Stimulated activated CD8-positive, alpha-beta memory T cell treated with anti-CD3 and anti-CD28 coated beads, Interleukin-15, amount 100 ng/mL, for 48 hours (primary cell): ENCODE measurements at regions not wholly inside any gene's neighbourhood (a gene's known extent, or its start where the extent isn't known, plus 50 kb on each side); places are given as distances from the start of the nearest gene placed in this dataset.
"Not testable (repeated sequence)": the region's sequence is repeated elsewhere in the genome, so short reads cannot be mapped to it uniquely, and the experiment has no call there.

Experiments
- DNase-seq, 2 donors: peaks; one replicate each; pipeline ENCODE4 v3.0.0-alpha.2; 2020; ENCODE audit warnings: low read depth in 2 of 2

DNA sequence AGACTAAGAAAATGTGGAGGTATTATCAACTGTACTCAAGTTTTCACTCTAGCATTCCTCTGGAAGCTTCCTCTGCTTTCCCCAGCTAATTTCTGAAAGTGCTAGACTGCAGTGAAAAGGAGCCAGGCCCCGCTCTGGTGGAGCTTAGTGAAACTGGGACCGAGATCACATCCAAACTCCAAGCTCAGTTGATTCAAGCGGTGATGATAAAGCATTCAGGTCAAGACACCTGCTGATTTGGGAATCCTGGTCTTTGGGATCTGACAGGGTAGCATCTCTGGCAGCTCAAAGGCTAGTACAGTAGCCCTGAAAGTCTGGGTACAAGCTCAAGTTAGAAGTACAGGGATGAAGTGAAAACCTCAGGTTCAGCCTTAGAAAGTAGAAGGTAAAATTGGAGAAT, 120.2 kb upstream of the CRIM1 start:
- DNase-seq: no peak

DNA sequence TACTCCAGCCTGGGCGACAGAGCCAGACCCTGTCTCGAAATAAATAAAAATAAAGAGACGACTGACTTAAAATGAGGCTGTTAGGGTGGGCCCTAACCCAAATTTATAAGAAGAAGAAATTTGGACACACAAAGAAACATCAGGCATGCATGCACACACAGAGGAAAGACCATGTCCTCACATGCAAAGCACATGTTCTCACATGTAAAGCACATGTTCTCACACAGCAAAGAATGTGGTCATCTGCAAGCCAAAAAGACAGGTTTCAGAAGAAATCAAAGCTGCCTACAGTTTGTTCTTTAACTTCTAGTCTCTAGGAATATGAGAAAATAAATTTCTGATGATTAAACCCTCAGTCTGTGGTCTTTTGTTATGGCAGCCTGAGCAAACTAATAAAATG, 132.3 kb upstream of the CRIM1 start:
- no peak for DNase-seq

DNA sequence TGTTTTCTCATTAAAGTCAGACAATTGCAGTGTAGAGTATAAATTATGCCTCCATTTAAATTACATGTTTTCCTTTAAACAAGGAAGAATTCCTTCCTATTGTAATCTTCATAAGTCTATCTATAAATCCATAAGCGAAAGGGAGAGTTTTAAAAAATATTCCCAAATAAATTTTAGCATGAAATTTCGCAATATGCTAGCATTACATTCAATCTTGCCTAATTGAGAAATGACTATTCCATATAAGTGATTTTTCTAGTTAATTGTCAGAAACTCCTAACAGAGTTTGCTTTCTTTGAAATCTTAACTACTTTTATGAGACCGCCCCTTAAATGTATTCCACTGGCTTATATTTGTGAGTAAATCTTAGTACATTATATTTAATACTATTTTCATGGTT, 133.1 kb upstream of the CRIM1 start:
- DNase-seq: no peak

DNA sequence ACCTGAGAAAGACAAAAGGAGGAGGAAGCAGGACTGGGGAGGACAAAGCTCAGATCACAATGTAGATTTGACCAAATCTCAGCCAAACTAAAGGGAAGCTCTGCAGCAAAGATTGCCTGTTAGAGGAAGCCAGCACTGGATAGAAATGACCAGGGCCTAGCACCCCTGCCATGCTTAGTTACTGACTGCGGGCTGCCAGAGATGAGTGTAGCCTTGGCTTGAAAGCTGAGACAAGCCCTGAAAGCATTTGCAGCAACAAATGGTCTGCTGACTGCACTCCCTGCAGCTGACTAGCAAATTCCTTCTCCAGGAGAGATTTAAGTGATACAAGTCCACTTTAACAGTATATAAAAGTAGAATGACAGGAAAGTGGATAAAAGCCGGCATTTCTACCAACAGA, 140.9 kb upstream of the CRIM1 start:
- no peak for DNase-seq

DNA sequence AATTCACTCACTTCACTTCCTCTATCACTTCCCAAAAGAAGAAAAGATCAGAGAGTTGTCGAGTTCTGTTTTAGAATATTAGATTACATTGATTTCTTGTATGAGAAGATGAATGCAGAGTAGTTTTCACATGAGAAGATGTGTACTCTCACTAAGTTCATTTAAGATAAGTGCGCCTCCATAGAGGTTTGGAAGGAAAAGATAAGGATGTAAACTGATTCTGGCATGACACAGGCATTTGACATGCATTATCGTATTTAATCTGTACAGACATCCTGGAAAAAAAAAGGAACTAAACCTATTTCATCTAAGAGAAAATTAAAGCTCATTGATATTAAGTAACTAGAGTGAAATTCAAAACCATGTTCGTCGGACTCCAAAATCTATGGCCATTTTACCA, 152.2 kb upstream of the CRIM1 start:
- DNase-seq: no peak

DNA sequence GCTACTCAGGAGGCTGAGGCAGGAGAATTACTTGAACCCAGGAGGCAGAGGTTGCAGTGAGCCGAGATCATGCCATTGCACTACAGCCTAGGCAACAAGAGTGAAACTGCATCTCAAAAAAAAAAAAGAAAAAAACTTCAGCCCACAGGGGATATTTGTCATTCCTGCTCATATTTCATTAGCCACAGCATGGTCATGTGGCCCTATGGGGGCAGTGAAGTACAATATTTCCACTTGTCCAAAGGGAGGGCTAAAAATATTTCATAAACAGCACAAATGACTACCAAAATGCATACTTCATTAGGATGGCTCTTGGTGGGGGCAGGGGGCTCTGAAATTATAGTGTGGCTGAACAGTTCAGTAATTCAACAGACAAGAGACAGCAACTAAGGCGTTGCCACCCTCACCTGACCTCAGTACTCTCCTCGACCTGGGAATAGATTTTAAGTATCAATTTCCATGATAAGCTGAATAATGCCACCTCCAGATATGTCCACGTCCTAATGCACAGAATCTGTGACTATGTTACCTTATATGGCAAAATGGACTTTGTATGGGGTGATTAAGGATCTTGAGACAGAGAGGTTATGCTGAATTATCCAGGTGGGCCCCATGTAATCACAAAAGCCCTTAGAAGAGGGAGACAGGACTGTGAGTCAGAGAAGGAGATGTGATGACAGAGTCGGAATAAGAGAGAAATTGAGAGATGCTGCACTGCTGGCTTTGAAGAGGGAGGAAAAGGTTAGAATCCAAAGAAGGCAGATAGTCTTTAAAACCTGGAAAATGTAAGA, 158.2 kb upstream of the CRIM1 start:
- DNase-seq: no peak

DNA sequence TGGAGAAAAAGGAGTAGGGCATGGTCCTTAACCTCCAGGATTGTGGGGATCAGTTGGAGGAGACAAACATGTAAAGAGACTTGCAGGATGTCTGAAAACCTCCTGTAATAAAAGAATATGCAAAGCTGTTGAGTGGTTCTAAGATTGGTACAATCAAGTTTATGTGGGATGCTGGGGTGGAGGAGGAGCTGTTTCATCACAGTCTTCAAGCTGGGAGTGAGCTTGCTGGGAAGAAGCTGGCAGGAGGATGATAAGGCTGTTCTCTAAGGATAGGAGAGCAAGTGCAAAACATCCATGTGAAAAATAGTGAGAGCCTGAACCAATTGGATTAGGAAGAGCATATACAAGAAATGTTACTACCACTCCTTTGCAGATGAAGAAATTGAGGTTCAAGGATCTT, 161.9 kb upstream of the CRIM1 start:
- no peak for DNase-seq

DNA sequence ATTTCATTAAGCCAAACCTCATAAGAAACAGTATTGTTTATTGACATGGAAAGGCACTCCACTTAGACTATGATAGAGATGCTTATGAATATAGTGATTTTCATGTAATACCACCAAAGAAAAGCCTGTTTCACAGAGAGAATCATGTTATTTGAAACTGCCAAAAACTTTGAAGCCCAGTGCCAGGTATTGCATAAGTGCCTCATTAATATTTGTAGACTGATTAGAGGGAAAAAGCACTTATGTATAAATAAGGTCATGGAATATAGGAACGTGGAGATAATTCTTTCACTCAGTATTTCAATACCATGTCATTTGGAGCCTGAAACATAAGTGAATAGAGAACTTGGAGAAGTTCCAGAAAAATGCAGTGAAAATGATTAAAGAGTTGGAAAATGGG, 162.6 kb upstream of the CRIM1 start:
- DNase-seq: no peak

DNA sequence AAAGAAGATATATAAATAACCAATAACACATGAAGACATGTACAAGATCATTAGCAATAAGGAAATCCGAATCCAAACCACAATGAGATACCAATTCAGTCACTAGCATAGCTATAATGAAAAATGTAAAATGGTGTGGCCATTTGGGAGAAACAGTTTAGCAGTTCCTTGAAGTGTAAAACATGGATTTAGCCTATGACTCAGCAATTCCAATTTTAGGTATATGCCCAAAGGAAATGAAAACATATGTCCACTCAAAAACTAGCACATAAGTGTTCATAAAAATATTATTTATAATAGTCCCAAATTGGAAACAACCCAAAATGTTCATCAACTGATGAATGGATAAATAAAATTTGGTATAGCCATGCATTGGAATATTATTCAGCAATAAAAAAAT, 165.5 kb upstream of the CRIM1 start:
- no peak for DNase-seq

DNA sequence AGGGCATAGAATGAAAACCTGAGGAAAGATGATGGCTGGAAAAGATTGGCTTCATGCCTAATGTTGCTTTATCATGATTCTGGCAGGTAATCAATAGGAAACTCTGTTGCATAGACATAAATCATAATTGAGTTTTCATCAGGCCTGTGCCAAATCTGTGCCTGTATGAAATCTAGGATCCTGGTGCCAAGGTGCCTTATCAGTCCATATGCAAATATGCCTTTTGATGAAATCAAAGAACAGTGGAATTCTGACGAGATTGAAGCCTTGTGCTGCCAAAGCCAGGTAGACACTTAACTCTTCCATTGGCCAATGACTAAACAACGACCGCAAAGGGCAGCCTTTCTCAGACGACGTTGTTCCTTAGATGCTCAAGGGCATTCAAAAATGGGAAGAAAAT, 170.0 kb upstream of the CRIM1 start:
- DNase-seq: no peak

DNA sequence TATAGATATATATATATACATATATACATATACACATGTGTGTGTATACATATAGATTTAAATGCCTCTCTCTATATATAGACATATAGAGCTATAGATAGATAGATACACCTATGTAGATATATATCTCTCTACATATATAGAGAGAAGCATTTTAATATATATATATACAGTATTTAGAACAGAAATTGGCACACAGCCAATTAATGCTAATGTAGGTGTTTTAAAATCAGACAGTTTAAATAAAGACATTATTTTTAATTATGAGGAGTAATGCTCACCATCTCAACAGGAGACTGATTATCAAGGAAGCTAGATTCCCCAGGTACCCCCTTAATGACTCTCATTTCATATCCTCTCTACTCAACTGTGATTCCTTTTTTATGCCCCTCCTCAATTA, 170.7 kb upstream of the CRIM1 start:
- DNase-seq: no peak

DNA sequence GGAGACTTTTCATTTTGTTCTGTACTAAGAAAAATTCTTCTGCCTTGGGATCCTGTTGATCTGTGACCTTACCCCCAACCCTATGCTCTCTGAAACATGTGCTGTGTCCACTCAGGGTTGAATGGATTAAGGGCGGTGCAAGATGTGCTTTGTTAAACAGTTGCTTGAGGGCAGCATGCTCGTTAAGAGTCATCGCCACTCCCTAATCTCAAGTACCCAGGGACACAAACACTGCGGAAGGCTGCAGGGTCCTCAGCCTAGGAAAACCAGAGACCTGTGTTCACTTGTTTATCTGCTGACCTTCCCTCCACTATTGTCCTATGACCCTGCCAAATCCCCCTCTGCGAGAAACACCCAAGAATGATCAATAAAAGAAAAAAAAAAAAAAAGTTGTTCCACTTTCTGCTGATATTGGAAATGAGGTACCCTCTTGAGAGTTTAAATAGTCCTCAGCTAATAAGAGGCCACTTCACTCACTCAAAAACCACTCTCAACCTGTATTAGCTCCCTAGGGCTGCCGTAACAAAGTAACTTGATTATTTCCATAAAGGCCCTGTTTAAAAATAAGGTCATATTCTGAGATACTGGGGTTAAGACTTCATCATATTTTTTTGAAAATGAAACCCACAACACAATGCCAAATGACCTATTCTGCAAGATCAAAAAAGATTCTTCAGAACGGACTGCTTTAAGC, 174.6 kb upstream of the CRIM1 start:
- DNase-seq: not testable (repeated sequence)

DNA sequence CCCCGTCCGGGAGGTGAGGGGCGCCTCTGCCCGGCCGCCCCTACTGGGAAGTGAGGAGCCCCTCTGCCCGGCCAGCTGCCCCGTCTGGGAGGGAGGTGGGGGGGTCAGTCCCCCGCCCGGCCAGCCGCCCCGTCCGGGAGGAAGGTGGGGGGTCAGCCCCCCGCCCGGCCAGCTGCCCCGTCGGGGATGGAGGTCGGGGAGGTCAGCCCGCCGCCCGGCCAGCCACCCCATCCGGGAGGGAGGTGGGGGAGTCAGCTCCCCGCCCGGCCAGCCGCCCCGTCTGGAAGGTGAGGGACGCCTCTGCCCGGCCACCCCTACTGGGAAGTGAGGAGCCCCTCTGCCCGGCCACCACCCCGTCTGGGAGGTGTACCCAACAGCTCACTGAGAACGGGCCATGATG, 175.3 kb upstream of the CRIM1 start:
- not testable (repeated sequence) for DNase-seq

DNA sequence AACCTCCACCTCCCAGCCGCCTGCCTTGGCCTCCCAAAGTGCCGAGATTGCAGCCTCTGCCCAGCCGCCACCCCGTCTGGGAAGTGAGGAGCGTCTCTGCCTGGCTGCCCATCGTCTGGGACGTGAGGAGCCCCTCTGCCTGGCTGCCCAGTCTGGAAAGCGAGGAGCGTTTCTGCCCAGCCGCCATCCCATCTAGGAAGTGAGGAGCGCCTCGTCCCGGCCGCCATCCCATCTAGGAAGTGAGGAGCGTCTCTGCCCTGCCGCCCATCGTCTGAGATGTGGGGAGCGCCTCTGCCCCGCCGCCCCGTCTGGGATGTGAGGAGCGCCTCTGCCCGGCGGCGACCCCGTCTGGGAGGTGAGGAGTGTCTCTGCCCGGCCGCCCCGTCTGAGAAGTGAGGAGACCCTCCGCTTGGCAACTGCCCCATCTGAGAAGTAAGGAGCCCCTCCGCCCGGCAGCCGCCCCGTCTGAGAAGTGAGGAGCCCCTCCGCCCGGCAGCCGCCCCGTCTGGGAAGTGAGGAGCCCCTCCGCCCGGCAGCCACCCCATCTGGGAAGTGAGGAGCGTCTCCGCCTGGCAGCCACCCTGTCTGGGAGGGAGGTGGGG, 175.8 kb upstream of the CRIM1 start:
- DNase-seq: not testable (repeated sequence)

DNA sequence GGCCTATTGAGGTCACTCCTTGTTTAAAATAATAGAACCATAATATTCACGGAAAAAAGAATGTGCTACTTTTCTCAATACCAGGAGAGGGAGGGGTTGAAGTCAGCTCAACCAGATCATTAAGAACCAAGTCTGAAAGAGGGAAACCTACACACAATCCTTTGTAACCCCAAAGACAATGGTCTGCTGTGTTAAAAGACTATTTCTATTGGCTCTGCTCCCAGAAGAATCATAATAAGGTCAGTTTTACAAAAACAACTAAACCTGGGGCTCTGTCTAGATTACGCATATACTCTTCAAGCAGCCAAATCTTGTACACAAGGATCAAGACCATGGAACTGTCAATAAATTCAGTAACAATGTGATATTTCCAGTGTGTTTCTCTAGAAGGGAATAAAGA, 177.2 kb upstream of the CRIM1 start:
- no peak for DNase-seq

DNA sequence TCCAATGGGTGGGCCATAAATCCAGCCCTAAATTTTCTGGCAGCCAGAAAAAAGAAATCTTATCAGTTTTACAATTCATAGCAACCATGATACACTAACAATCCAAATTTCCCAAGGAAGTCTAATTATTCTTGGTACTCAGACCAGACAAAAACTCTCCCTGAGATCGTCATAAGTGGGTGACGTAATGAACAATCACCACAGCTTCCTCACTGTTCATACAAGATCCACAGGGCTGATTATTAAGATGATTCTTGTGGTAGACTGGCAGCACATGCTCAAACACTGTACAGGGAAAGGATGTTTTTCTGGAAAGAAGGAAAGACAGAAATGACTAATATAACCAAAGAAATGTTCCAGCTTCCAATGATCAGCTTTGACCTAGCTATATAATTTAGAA, 178.3 kb upstream of the CRIM1 start:
- DNase-seq: no peak

DNA sequence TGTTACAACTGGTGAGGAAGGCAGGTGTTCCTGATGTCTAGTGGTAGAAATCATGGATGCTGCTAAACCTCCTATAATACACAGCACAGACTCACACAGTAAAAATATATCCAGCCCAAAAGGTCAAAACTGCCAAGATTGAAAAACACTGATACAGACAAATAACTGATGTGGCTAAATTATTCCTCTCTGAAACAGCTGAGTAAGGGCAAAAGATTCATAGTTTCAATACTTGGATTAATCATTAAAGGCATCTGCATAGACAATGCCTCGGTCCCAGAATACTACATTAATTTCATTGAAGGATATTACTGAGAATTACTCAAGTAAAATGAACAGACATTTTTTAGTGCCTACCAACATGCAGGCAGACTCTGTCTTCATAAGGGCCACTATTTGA, 180.7 kb upstream of the CRIM1 start:
- no peak for DNase-seq

DNA sequence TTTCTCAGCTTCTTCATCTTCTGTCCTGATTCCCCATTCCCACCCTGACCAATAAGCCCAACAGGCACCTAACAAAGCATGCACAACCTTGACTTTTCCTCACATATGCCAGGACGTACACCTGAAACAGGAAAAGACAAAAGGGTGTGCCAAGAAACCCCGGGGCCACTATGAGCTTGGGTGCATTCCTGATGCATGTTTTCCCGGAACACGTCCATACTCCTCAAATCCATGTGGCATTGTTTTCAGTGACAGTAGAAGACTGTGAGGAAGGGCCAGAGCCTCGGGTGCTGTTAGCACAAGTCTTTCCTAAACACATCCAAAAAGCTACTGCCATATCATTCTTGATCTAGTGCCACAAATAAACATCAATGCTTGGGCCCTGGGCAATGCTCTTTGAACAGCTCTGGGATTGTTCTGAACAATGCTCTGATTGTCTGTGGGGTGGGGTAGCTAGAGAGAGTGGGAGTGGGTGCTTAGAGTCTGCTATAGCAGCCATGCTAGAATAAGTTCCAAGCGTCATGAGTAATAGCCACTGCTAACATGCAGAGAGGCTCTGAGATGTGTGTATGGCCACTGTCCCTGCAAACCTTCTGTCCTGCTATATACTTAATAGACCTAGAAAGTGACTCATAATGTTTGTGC, 181.7 kb upstream of the CRIM1 start:
- DNase-seq: no peak

DNA sequence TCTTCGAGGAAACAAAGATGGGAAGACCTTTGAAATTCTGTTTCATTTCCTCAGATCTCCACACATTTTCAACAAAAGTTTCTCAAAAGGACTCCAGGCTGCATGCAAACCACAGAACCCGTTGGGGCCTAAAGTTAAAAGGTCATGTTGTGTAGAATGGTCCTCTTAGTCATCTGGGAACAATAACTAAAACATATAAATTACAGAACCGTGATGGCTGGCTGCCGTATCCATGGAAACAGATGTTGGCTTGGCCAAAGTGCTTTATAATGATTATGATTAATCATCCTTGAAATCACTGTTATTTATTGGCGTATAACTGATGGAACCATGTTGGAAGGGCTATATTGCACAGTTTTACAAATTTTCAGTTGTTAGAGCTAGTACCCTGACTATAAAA, 182.8 kb upstream of the CRIM1 start:
- DNase-seq: no peak

DNA sequence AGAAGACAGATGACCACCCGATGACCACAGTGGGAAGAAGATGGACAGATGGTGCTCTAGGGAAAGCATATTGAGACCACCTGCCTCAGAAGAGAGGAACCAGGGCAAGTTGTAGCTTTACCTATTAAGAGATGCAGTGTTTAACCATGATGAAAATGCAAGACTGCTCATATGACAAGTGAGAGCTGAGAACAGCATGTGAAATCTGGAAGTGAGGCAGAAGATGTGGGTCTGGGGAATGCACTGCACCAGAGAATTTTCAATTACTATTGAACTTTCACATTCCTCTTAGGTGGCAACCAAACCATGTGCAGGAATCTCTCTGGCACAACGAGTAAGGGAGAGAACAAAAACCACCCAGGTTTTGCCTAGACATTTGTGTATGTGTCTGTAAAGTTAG, 184.8 kb upstream of the CRIM1 start:
- DNase-seq: no peak

DNA sequence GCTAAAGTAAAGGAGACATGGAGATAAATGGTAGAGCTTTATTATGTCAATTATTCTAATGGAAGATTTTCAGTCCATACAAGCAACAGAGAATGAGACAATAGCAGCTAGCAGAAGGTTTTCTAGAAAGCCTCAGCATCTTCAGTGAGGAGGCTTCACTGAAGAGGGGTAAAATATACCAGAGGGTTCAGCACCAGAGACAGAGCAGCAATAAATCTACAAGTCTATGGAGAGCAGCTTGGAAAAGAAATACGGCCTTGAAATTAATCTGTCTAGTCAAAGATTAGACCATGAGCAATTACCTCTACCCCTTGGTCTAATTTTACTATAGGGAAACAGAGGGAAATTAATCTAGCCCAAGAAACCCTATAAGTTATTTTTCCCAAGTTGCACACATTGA, 185.7 kb upstream of the CRIM1 start:
- no peak for DNase-seq

DNA sequence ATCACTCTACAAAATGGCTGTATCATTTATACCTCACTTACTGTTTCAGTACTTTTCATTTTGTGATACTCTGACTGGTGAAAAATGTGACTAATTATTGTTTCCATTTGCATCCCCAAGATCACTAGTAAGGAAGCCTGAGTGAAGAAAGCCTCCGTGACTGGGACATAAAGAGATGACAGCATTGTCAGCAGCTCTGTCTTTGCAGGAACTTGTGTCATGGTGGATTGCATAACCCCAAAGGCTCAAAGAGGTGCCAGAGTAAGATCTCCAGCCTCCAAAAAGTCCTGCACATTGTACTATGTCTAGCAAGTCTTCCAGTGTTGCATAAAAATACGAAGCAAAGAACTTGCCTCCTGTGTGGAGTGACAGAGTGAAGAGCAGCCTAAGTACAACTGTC, 187.5 kb upstream of the CRIM1 start:
- DNase-seq: no peak

DNA sequence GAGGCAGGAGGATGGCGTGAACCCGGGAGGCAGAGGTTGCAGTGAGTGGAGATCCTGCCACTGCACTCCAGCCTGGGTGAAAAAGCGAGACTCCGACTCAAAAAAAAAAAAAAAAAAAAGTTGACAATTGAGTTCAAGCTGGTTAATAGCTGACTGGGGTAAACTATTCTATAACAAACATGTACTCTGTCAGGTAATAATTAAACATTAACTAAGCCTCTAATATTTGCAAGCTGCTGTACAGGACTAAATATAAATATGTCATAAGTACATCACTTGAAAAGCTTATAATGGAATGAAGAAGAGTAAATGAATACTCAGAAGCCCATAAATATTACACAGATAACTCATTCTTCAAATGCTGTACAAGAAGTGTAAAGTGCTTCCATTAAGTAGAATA, 190.4 kb upstream of the CRIM1 start:
- no peak for DNase-seq
